AG04450 (cell line): ENCODE measurements at regions not wholly inside any gene's neighbourhood (a gene's known extent, or its start where the extent isn't known, plus 50 kb on each side); places are given as distances from the start of the nearest gene placed in this dataset.

Experiments used
- CTCF ChIA-PET: fragments of 300-600, 350-600 bp; formaldehyde crosslinking; extraction: SDS; loops from one replicate; lab custom pipeline; 2022; ENCODE audit warnings: antibody characterized with exemption, inconsistent platforms; lab: Charles Lee
- POLR2A ChIA-PET: fragments of 350-600 bp; formaldehyde crosslinking; extraction: SDS; loops from one replicate; lab custom pipeline; 2021; ENCODE audit warnings: antibody characterized with exemption, inconsistent platforms; lab: Yijun Ruan, JAX
- DNase-seq: peaks from one replicate; pipeline ENCODE4 v3.0.0-alpha.2; 2011; ENCODE audit warnings: low read depth, low spot score
- H3K27ac ChIP-seq: one replicate; pipeline ENCODE4 v1.5.1; 2012; ENCODE audit warnings: low read depth, low read length, control low read depth
- H3K27me3 ChIP-seq: one replicate; pipeline ENCODE4 v1.6.0; 2012; ENCODE audit warnings: low read length; ENCODE audit not compliant: control insufficient read depth, insufficient read depth
- H3K4me3 ChIP-seq: 2 replicates; pipeline ENCODE4 v1.5.1; 2011; ENCODE audit warnings: mild to moderate bottlenecking, low read depth, low read length, control low read depth
- H3K9me3 ChIP-seq: 2 replicates; pipeline ENCODE4 v1.5.1; 2012; ENCODE audit warnings: low read length; ENCODE audit not compliant: control insufficient read depth, insufficient read depth
- CTCF ChIP-seq: IDR thresholded peaks from 2 replicates; pipeline ENCODE4 v1.5.1; 2011; ENCODE audit warnings: low read depth, low read length, control low read depth, inconsistent platforms

GRCh38 chr10:126840576-126841135 lies 64.6 kb upstream of the DOCK1 start:
- H3K27me3 ChIP-seq: no peaks in the 10 kb centered on the region
- ChIA-PET CTCF (no interaction called here), POLR2A (no interaction called here)
- no peak for TF ChIP-seq CTCF
- H3K27ac ChIP-seq: no peak overlapping the region
- no peaks in the 10 kb centered on the region for H3K9me3 ChIP-seq
- H3K4me3 ChIP-seq: no peak overlapping the region
- no peak for DNase-seq

GRCh38 chr10:126841341-126841895 lies 63.8 kb upstream of the DOCK1 start:
- TF ChIP-seq CTCF: no peak
- ChIA-PET POLR2A (no interaction called here), CTCF (no interaction called here)
- no peak for DNase-seq
- H3K27ac ChIP-seq: no peak overlapping the region
- H3K27me3 ChIP-seq: no peaks in the 10 kb centered on the region
- H3K4me3 ChIP-seq: no peak overlapping the region
- no peaks in the 10 kb centered on the region for H3K9me3 ChIP-seq

GRCh38 chr10:126842356-126842755 lies 62.9 kb upstream of the DOCK1 start:
- no peaks in the 10 kb centered on the region for H3K27me3 ChIP-seq
- POLR2A ChIA-PET: no interaction called here
- no peak for DNase-seq
- H3K27ac ChIP-seq: no peak overlapping the region
- no peaks in the 10 kb centered on the region for H3K9me3 ChIP-seq
- H3K4me3 ChIP-seq: no peak overlapping the region
- CTCF ChIA-PET: no interaction called here
- no peak for TF ChIP-seq CTCF

GRCh38 chr10:126842836-126843235 lies 62.4 kb upstream of the DOCK1 start:
- Histone ChIP-seq H3K27ac (no peak overlapping the region), H3K27me3 (no peaks in the 10 kb centered on the region), H3K4me3 (no peak overlapping the region), H3K9me3 (no peaks in the 10 kb centered on the region)
- DNase-seq: no peak
- POLR2A ChIA-PET: interaction anchor here (0.5 kb wide), 1 partner anchor 1332 kb away, joined by 3 read pairs; no protein-coding TSS in a partner anchor
- TF ChIP-seq CTCF: no peak
- CTCF ChIA-PET: no interaction called here

- H3K9me3 ChIP-seq: no peaks in the 10 kb centered on the region
- no peak for DNase-seq
- no peak overlapping the region for H3K27ac ChIP-seq
- CTCF ChIA-PET: no interaction called here
- TF ChIP-seq CTCF: no peak
- POLR2A ChIA-PET: interaction anchor here (0.5 to 0.6 kb wide), 2 partner anchors 412 to 1332 kb away, joined by 3 to 4 read pairs; no protein-coding TSS in a partner anchor
- no peaks in the 10 kb centered on the region for H3K27me3 ChIP-seq
- no peak overlapping the region for H3K4me3 ChIP-seq
Measured at GRCh38 chr10:126843299-126843934, 61.8 kb upstream of the DOCK1 start.
